ENCODE measurements at regions not wholly inside any gene's neighbourhood (a gene's known extent, or its start where the extent isn't known, plus 50 kb on each side); places are given as distances from the start of the nearest gene placed in this dataset.

GRCh38 chr21:31455506-31455905 is 111.4 kb upstream of the TIAM1 start:
- no peak for TF ChIP-seq CTCF (IDR thresholded peaks at IDR 0.05; ENCODE audit: poor library complexity, severe bottlenecking)
- no peak for TF ChIP-seq RAD21 (conservative IDR thresholded peaks at IDR 0.05)
- no peak for TF ChIP-seq EZH2 (IDR thresholded peaks at IDR 0.05; ENCODE audit: borderline replicate concordance, insufficient read depth, low read length, poor library complexity, severe bottlenecking)
- no peak for TF ChIP-seq POLR2AphosphoS5 (IDR thresholded peaks at IDR 0.05)
- TF ChIP-seq REST (IDR thresholded peaks at IDR 0.05; ENCODE audit: borderline replicate concordance) = no peak
- no peak for TF ChIP-seq TAF1 (IDR thresholded peaks at IDR 0.05; ENCODE audit: low read depth)
- TF ChIP-seq EP300 (conservative IDR thresholded peaks at IDR 0.05; ENCODE audit: poor library complexity, severe bottlenecking) = no peak
- no peak for TF ChIP-seq SMC3 (conservative IDR thresholded peaks at IDR 0.05; ENCODE audit: poor library complexity)
- TF ChIP-seq MXI1 (conservative IDR thresholded peaks at IDR 0.05; ENCODE audit: poor library complexity, severe bottlenecking) = no peak

Measured in neural cell (in vitro differentiated cells).